Kidney glomerular epithelial cell (primary cell): ENCODE measurements at regions not wholly inside any gene's neighbourhood (a gene's known extent, or its start where the extent isn't known, plus 50 kb on each side); places are given as distances from the start of the nearest gene placed in this dataset.

ENCODE experiments used
- DNase-seq: peaks from one replicate; lab custom pipeline; 2025; lab: John Stamatoyannopoulos, UW

DNA sequence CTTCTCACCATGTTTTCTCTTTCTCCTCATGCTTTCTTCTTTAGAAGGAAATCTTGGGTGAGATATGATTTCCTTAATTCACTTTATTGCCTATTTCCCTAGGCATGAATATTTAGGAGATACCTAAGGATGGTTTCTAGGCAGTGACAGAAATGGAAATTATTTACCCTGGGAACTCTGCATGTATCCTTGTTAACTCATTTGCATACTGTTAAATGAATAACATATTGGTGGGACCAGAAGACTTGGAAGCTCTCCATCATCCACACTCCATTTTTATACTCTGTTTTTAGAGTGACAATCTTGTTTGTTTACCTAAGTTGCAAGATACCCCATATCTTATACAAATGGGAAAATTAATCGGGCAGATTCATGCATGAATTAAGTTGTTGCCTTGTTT is 285.7 kb downstream of the RNF144B start:
- no peak for DNase-seq

- no peak for DNase-seq
Observed at GRCh38 chr6:18674346-18674745, 287.2 kb downstream of the RNF144B start.

DNA sequence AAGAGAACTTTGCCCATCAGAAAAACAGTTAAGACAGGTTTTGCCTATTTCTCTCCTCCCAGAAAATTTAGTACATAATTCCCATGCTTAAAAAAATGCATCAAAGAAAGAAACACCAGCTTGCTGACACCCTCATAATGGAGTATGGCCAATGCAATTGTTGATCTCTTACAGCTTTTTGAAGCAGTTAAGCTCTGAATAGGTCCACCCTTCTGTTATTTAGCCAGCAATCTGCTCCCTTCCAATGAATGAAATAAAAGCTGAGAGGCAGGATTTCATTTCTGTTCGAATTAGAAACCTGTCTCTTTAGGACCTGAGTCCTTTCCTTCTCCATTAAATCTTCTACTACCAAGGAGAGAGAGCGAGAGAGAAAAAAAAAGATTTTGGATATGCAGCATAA is 288.7 kb downstream of the RNF144B start:
- no peak for DNase-seq

DNA sequence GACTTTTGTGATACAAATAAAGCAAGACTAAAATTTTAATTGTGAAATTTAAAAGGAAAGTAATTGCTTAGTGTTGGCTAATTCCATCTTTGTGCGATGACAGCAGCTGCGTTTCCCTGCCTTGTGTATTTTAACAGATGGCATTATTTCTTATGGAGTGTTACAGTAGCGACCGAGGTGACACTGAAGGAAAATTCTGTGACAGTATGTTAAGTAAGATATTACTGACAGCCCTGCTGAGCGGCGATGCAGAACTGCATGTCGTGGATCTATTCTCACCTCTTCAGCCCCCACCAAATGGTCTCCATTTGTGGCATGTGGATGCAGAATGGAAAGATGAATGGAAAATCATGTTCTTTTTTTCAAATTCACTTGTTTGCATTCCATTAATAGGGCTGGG is 289.4 kb downstream of the RNF144B start:
- DNase-seq: no peak

DNA sequence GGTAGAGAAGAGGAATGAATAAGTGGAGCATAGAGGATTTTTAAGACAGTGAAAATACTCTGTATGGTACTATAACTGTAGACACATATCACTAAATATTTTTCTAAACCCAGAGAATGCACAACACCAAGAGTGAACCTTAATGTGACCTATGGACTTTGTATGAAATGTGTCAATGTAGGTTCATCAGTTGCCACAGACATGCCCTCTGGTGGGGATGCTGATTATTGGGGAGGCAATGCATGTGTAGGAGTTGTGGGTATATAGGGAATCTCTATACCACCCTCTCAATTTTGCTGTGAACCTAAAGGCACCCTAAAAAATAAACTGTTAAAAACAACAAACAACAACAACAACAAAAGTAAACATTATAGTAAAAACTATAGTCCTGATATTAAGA is 293.7 kb downstream of the RNF144B start:
- DNase-seq: no peak

DNA sequence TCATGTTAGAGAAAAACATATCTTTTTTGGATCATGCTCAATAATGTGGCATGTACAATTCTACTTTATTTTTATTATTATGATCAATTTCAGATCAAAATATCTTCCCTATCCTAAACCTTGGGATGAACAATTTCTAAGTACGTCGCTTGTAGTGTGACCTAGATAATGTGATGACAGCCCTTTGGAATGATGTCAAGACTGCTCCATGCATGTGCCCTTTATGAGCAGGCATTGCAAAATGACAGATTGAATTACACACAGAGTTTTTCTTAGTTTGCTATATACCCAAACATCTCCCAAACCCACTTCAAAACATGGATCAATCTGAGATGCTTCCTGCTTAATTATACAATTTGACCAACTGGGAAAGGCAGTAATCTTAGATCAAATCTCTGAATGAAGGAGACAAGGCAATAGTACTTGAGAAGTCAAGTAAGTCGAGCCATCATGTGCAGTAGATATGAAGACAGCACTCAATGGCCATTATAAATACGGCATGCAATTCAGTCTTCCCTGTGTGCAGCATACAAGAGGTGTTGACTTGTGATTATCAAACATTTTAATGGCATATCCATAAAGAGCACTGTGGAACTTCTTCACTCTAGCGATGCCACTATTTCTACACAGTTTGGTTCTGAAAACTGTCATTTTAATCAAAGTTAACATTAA is 294.8 kb downstream of the RNF144B start:
- no peak for DNase-seq

- no peak for DNase-seq
Observed at GRCh38 chr6:18684343-18684742, 297.2 kb downstream of the RNF144B start.

GRCh38 chr6:18692929-18693685 is 306.0 kb downstream of the RNF144B start:
- no peak for DNase-seq

DNA sequence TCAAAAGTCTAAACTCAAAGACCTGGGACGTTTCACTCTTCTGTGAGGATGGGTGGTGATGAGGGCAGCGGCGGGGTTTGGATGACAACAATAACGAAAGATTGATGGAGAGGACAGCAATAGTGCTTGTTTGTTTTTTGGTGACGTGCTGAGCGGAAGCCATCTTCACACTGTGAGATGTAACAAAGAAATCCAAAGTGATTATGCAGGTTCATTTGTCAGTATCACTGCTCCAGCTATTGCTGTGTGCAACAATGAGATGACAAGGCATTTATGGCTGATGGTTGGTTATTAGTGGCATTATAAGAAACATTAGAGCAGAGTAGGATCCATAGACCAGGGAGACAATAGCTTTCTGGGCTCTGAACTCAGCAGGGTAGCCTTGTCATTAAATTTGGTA is 306.7 kb downstream of the RNF144B start:
- DNase-seq: no peak

GRCh38 chr6:18703546-18703945 is 316.4 kb downstream of the RNF144B start:
- DNase-seq: no peak

DNA sequence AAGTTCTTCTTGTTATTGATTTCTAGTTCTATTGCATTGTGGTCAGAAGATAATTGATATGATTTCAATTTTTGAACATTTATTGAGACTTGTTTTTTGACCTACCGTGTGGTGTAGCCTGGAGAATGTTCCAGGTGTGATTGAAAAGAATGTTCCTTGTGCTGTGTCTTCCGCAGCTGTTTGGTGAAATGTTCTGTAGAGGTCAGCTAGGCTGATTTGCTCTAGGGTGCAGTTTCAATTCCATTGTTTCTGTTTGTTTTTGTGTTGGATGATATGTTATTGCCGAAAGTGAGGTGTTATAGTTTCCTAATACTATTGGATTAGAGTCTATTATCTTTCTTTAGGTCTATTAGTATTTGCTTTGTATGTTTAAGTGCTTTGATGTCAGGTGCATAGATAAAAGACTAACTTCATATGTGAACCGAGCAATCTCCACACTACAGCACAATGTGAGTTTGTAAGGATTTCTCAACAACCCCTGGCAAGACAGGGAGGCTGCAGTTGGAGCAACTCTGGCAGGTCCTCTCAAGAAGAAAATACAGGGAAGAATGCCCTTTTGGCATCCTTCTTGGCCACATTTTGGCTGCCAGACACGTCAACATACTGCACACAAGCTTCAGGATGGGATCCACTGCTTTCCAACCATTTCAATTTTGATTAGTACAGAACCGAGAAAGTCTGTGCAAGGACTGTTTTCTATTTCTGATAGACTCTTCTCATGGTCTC is 320.7 kb downstream of the RNF144B start:
- DNase-seq: no peak

DNA sequence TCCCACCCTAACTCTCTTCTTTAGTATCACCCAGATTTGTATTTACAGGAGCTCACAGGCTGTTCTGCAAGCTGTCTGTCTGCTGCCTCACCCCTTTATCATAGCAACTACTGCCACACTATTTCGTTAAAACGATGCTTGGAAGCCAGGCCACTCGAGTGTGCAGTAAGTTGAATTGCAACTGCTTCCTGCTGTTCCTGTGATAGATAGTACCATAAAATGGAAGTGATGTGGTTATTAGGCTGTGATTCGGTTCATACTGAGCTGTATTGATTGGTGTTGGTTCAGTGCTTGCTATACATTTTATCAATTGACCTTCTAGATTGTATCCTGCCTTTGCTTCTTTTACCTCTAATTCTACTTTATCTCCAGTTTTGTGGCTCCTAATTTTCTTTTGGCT is 325.4 kb downstream of the RNF144B start:
- DNase-seq: no peak

GRCh38 chr6:18720075-18720474 is 332.9 kb downstream of the RNF144B start:
- no peak for DNase-seq

- no peak for DNase-seq
Observed at GRCh38 chr6:18724056-18724455, 336.9 kb downstream of the RNF144B start.

DNA sequence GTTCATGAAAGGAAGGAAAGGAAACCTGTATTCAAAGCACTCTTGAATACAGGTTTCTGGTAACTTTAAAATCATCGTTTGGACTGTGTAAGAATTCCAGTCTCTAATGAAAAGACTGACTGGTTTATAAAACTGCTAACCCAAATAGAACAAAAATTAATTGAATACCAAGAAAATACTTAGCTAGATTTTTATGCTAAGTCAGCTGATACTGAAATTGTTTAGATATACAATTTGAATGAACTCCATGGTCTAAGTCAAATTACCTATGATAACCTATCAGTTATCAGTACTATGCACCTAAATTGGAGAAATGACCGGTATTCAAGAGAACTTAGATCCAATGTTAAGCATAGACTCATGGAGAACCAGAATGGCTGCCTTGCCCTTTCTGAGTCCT is 338.3 kb downstream of the RNF144B start:
- DNase-seq: no peak

DNA sequence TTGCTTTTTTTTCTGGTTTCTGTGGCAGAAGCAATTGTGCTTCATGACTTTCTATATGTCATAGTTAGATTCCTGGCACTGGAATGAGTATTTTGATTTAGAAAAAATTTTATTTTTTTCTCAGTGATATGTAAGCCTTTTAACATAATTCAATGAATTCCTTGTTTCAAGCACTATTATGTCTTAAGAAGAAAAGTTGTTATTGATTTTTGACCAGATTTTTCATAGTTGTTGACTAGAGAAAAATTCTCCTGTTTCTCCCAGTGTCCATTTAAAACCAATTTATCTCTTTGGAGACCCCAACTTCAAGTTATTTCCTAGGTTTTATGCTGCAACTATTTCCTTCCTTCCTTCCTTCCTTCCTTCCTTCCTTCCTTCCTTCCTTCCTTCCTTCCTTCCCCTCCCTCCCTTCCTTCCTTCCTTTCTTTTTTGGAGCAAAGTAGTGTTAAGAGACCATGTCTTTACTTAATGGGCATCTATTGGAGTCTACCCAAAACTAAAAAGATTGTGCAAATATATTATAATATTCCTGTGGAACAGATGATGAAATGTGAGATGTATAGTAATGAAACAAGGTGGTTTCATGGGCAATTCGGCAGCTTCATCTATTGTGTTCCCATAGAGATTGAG is 346.9 kb downstream of the RNF144B start:
- DNase-seq: no peak

GRCh38 chr6:18741741-18742140 is 354.6 kb downstream of the RNF144B start:
- no peak for DNase-seq

GRCh38 chr6:18742406-18742805 is 355.3 kb downstream of the RNF144B start:
- no peak for DNase-seq

- no peak for DNase-seq
Observed at GRCh38 chr6:18746727-18747126, 359.6 kb downstream of the RNF144B start.

DNA sequence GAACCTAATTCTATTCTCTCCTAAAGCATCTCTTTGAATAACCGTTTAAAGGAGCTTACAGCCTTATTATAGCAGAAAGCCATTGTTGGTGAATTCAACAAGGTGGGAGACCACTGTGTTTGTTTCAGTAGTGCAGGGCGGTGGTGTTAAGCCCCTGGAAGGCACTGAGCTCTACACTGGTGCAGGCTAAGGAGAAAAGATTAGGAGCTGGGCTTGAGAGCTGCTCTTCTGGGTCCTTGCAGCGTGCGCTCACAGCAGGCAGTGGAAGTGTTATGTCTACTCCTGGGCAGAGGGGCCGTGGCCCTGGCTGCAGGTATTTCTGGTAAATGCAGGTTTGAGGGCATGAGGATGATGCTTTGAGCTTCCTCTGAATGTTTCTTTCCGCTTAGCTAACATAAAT is 361.2 kb downstream of the RNF144B start:
- no peak for DNase-seq

GRCh38 chr6:18752278-18753068 is 365.3 kb downstream of the RNF144B start:
- no peak for DNase-seq

- DNase-seq: no peak
Observed at GRCh38 chr6:18753076-18753475, 365.9 kb downstream of the RNF144B start.
